HG03175 (cell line): ENCODE measurements at regions not wholly inside any gene's neighbourhood (a gene's known extent, or its start where the extent isn't known, plus 50 kb on each side); places are given as distances from the start of the nearest gene placed in this dataset.
A peak's percentile ranks its signal among the peaks of the same experiment; 100 is the strongest.
"Not testable (repeated sequence)": the region's sequence is repeated elsewhere in the genome, so short reads cannot be mapped to it uniquely, and the experiment has no call there.

Source experiments
- ATAC-seq: cut with Tn5 transposase; IDR thresholded peaks from one replicate; pipeline ENCODE4 v1.9.1; 2021; ENCODE audit warnings: mild to moderate bottlenecking, moderate library complexity; ENCODE audit not compliant: unreplicated experiment

- ATAC-seq = no peak
Measured at GRCh38 chr3:4897765-4898453, 81.3 kb upstream of the BHLHE40 start.

GRCh38 chr3:4898454-4899313, 80.6 kb upstream of the BHLHE40 start:
- ATAC-seq = peak; percentile 98

DNA sequence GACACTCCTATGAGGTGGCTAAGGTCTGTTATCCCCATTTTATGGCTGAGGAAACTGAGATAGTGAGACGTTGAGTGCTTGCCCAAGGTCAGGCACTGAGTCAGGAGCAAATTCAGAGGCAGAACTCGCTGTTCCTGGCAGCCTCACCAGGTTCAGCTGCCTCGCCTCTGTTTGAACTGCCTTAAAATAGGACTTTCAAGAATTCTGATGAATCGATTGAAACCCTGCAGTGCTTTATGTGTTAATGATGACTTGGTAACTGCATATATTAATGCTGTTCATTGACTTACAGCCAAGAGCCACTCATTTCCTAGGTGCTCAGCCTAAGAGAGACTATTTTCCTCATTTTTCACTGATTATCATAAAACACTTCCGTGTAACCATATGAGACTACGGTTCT, 79.5 kb upstream of the BHLHE40 start:
- no peak for ATAC-seq

GRCh38 chr3:4900298-4900697, 78.9 kb upstream of the BHLHE40 start:
- ATAC-seq = no peak

GRCh38 chr3:4904811-4905695, 74.2 kb upstream of the BHLHE40 start:
- ATAC-seq = no peak

DNA sequence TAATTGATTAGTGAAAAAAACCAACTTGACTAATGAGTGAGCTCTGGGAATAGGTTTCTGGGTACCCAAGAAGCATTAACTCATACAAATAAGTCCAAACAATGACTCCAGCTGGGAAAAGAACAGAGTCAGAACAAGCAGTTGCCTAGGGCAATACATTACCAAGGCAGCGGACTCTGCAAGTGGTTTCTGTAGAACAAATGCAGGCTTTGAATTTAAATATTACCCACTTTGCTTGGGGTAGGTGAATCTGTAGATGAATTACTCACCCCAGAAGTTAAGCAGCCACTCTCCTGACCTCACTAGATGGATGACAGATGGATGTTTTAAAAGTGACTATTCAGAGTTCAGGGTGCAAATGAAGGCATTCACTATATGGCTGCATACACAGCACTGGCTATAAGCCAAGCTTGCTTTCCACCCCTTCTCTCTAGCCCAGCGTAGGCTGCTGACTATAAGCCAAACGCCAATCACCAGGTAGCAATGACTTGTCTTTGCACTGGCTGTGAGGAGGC, 73.1 kb upstream of the BHLHE40 start:
- ATAC-seq = peak; percentile 58

- ATAC-seq = no peak
Measured at GRCh38 chr3:4907050-4907449, 72.2 kb upstream of the BHLHE40 start.

- ATAC-seq = no peak
Measured at GRCh38 chr3:4907643-4908432, 71.4 kb upstream of the BHLHE40 start.

GRCh38 chr3:4908433-4909156, 70.6 kb upstream of the BHLHE40 start:
- ATAC-seq = no peak

- no peak for ATAC-seq
Measured at GRCh38 chr3:4914464-4914863, 64.8 kb upstream of the BHLHE40 start.

DNA sequence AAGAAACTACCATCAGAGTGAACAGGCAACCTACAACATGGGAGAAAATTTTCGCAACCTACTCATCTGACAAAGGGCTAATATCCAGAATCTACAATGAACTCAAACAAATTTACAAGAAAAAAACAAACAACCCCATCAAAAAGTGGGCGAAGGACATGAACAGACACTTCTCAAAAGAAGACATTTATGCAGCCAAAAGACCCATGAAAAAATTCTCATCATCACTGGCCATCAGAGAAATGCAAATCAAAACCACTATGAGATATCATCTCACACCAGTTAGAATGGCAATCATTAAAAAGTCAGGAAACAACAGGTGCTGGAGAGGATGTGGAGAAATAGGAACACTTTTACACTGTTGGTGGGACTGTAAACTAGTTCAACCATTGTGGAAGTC, 57.6 kb upstream of the BHLHE40 start:
- ATAC-seq = not testable (repeated sequence)

- no peak for ATAC-seq
Measured at GRCh38 chr3:4926892-4927291, 52.3 kb upstream of the BHLHE40 start.

DNA sequence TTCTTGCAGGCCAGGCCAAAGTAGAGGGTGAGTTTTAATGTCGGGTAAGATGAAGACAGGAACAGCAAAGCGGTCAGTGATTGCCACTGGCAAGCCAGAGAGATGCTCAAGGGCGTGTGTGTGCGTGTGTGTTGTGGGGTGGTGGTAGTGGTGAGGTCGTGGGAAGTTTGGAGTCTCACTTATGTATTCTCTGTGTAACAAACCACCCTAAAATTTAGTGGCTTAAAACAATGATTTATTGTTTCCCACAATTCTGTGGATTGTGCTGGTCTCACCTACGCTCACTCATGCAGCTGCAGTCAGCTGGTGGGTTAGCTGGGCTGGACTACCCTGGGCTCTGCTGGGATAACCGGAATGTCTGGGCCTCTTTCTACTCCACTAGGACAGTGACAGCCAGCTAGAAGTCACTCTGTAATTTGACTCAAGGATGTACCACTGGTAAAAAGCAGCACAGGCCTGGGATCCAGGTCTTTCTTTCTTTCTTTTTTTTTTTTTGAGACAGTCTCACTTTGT, 50.9 kb upstream of the BHLHE40 start:
- ATAC-seq = no peak
